ENCODE measurements at regions not wholly inside any gene's neighbourhood (a gene's known extent, or its start where the extent isn't known, plus 50 kb on each side); places are given as distances from the start of the nearest gene placed in this dataset.

GRCh38 chr6:49097116-49097515 is 365.9 kb downstream of the MMUT start:
- no peak for DNase-seq

GRCh38 chr6:49088631-49089030 is 374.4 kb downstream of the MMUT start:
- DNase-seq, result no peak

- DNase-seq, result no peak
Observed at GRCh38 chr6:49087369-49087768, 375.7 kb downstream of the MMUT start.

DNA sequence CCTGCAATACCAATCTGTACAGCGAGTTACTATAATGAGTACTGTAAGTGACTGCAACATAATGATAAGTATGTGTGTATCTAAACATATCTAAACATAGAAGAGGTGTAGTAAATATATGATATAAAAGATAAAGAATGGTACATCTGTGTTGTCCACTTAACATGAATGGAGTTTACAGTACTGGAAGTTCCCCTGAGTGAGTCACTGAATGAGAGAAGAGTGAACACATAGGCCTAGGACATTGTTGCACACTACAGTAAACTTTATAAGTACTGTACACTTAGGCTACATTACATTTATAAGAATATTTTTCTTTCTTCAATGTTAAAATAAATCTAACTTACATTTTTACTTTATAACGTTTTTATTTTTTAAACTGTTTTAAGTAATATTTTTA is 380.4 kb downstream of the MMUT start:
- no peak for DNase-seq

DNA sequence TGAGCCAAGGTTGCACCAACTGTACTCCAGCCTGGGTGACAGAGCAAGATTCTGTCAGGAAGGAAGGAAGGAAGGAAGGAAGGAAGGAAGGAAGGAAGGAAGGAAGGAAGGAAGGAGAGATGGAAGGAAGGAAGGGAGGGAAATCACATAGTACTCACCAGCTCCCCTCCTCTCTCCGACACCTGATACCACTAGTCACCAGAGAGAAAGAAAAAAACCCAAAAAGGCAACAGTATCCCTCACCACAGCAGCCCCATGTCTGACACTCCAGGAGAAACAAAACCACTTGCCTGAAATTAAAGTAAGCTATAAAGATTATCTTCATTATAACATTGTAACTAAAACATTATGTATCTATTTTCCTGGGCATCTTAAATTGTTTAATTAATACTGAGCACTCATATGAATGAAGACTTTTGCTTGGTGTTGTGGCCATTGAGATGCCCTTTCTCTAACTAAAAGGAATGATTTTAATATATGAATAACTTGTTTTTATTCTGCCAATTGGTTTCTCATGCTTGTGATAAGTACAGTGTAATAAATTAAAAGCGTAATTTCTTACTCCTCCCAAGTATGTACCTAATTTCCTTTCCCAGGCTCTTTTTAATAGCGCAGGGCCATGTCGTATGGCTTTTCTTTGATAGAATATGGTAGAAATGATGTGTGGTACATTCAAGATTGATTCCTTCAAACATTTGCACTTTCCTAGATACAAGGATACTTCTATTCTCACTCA is 390.0 kb downstream of the MMUT start:
- no peak for DNase-seq

- DNase-seq, result no peak
Observed at GRCh38 chr6:49072146-49072545, 390.9 kb downstream of the MMUT start.

- DNase-seq, result no peak
Observed at GRCh38 chr6:49070411-49070810, 392.6 kb downstream of the MMUT start.

DNA sequence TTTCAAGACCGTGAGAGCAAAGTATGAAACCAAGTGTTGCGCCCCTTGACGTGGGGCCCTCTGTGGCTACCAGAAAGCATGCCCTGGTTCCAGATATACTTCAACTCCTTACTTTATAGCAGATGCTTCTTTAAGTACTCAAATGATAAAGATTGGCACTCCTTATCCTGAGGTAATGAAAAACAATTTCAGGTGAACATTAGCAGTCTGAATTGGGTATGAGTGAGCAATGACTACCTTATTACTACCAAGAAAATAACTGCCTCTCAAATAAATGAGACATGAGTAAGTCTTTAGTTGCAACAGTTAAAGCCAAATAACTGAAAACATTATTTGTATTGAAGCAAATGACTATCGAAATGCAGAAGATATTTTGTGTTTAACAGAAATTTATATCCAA is 408.7 kb downstream of the MMUT start:
- no peak for DNase-seq

DNA sequence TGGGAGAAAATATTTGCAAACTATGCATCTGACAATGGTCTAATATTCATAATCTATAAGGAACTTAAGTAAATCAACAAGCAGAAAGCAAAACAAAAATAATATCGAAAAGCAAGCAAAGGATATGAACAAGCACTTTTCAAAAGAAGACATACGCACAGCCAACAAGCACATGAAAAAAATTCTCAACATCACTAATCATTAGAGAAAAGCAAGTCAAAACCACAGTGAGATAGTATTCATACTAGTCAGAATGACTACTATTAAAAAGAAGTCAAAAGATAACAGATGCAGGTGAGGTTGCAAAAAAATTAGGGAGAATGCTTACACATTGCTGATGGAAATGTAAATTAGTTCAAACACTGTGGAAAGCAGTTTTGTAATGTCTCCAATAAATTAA is 410.2 kb downstream of the MMUT start:
- no peak for DNase-seq

GRCh38 chr6:49051281-49051680 is 411.8 kb downstream of the MMUT start:
- no peak for DNase-seq

DNA sequence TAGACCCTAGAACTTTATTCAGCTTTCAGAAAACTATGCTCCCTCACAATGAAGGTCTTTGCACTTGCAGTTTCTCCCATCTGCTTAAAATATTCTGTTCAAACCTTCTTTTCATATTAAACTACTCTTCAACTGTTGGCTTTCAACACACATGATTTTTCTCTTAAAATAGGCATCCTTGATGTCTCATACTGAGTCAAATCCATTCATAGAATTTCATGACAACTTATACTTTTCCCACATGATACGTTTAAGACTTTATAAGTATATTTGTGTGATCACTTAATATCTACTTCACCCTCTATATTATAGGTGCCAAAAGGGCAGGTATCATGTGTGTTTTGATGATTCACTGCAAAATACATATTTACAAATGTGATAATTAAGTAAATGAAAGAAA is 412.5 kb downstream of the MMUT start:
- DNase-seq, result no peak

DNA sequence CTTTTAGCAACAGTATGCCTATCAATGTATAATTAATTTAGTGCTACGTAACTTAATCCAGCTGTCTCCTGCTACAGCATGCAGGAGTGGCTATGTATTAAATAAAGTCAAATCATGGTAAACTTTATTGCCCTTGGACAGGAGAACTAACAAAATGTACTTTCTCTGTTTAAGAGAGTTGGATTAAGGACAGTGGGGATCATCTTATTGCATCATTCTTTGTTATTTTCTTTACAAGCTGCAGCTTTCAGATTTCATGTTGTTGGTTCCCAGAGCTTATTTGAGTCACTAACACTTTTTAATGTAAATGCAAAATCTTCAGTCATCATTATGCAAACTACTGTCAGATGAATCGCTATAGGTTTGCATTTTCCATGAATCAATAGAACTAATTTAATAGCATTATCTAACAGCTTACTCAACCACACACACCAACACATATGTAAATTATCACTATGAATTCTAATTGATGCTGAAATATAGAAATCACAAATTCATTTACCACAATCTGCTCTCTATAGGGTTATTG is 424.7 kb downstream of the MMUT start:
- DNase-seq, result no peak

DNA sequence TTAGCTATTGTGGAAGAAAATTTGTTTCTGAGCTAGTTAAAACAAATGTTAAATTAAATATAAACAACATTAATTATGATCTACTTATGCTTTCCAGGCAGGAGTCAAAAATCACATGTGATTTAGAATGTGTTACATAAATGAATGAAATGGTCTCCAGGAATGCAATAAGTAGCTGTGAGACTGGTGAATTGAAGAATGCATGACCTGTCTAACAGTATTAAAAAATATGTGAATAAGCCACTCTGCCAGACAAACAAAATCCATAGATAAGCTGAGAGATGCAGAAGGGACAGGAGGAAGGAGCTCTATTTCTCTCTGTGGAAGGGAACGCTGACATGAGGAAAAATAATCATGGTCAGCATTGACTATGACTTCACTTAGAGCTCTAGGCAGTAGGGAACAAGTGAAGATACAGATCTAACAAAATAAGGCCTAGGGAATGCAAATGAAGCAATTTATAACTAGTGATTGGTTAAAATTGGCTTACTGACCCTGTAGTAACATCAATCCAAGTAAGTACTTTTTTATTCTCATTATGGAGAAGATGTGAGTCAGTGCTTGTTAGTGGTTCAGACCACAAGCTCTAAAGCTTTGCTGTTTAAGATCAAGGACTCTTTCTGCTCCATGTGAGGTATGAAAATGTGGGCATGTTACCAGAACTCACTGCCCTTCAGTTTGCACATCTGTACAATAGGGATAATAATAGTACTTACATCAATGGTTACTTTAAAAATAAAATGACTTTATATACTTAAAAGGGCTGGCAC is 432.6 kb downstream of the MMUT start:
- DNase-seq, result no peak

DNA sequence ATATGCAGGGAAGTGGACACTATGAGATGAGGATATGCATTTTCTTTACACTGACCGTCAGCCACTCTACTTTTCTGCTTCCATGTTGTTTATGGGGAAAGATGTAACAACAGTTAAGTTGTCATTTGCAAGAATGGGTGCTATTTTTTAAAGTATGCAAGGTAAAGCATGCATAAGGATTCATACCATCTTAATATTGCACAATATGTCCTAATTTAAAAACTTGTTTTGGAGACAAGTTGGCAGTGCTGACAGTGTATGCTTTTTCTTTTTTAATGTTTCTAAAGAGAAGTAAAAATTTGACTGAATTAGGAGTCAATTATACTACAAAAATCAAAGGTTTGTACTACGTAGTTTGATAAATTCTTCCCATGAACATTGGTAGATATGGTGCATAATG is 435.4 kb downstream of the MMUT start:
- DNase-seq, result no peak

DNA sequence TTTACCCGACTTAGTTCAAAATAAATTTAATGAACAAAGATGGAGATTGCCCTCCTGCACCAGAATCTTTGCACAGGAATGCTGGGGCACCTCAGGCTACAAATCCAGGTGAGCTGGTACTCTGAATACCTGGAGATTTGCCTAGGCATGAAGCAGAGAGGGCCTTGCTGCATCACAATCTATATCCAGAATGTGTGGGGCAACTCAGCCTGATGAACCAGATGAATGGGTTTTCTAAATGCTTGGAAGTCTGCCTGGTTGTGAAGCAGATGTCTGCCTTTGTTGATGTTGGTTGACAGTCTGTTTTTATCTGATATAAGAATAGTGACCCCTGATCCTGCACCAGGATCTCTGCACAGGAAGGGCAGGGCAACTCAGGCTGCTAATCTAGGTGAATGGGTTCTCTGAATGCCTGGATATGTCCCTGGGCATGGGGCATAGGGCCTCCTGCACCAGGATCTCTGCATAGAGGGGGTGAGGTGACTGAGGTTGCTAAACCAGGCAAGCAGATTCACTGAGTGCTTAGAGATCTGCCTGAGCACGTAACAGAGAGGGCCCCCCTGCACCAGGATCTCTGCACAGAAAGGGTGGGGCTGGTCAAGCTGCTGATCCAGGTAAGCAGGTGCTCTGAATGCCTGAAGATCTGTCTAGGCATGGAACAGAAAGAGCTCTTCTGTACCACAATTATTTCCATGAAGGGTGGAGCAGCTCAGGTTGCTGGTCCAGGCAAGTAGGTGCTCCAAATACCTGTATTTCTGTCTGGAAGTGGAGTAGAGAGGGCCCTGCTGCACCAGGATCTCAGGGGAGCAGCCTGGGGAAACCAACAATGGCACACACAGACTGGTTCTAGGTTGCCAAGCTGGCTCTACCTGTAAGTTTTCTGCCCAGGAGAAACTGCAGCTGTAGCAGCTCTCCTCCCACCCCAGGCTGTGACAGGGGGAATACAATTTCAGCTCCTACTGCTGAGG is 437.5 kb downstream of the MMUT start:
- DNase-seq, result no peak

- DNase-seq, result no peak
Observed at GRCh38 chr6:49004801-49005200, 458.3 kb downstream of the MMUT start.

DNA sequence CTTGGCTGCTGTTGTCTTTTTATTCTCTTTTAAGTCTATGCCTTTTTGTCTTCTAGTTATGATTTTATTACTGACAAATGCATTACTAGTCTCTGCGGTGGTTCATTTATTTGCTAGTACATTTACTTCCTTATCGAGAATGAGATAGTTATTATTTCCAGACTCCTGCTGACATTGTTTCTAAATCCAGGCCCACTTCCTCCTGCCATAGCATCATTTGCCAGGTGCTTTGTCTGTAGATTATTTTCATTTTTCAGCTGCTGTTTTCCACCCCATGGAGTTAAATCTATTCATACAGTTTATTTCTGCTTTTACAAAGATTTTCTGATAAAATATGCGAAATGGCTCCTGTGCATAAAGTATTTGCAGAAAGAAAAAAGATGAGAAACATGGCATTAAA is 459.7 kb downstream of the MMUT start:
- no peak for DNase-seq

GRCh38 chr6:49001856-49002541 is 461.1 kb downstream of the MMUT start:
- no peak for DNase-seq

- no peak for DNase-seq
Observed at GRCh38 chr6:48998574-48998973, 464.5 kb downstream of the MMUT start.

GRCh38 chr6:48996461-48997119 is 466.5 kb downstream of the MMUT start:
- no peak for DNase-seq

DNA sequence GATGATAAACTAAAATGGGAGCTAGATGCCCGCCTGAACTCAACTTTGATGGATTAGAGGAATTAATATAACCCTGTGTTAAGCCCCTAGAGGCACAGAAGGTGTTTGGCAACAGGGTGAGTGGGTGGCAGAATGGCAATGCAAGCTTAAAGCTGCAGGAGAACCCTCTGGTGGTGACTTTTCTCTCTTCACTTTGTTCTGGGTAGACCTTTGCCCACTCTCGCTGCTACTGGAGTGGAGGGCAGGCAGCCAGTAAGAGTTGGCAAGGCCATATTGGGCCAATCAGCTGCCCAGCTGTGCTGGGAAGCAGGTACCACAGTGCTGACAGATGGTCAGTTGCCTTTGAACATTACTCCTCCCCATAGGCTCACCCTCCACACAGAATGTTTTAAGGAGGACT is 468.2 kb downstream of the MMUT start:
- DNase-seq, result no peak

DNA sequence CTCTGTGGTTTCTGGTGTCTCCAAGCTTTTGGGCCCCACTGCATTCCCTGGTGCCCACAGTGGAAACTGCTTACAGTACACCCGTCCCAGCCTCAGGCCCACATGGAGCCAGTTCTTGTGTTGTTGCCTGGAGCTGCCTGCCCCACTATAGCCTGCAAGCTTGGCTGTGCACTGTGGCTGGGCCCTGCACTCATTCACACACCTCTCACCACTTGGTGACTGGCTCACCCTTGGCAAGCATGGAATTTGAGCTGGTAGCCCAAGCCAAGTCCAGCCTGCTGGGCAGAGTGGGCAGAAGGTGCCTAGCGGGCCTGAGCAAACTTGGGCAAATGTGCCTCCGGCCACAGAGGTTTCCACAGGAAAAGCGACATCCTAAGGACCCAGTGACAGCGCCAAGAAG is 472.3 kb downstream of the MMUT start:
- no peak for DNase-seq
